ENCODE measurements at regions not wholly inside any gene's neighbourhood (a gene's known extent, or its start where the extent isn't known, plus 50 kb on each side); places are given as distances from the start of the nearest gene placed in this dataset.

DNA sequence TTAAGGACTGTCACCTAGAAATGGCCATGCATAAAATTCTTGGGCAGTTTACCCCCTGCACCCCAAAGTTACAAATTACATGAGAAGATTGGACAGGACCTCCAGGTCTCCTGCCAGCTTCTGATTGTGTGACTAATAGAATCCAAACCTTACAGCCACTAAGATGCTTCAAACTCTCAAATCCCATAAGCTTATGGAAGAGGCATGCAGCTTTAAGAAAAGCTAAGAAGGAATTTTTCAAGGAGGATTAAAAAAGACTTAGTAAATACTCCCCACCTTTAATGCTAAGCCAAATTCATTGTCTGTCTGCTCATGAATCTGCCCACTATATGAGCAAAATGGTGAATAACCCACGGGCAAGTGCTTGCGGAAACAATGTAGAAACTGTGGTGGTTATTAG, 86.3 kb downstream of the MAIP1 start:
- H3K27me3 ChIP-seq (ENCODE audit: control insufficient read depth, low read length) = no peaks in the 10 kb centered on the region
- no peaks in the 10 kb centered on the region for H3K36me3 ChIP-seq (ENCODE audit: control insufficient read depth, low read length)
- H3F3A ChIP-seq (ENCODE audit: control insufficient read depth, insufficient read depth) = no peaks in the 10 kb centered on the region
- no peak overlapping the region for H3K27ac ChIP-seq (ENCODE audit: low read depth, low read length)
- H4K20me1 ChIP-seq (ENCODE audit: control insufficient read depth, insufficient read depth, low read depth, low read length) = no peaks in the 10 kb centered on the region
- H3K4me1 ChIP-seq (ENCODE audit: control insufficient read depth, low read length) = no peaks in the 10 kb centered on the region
- no peaks in the 10 kb centered on the region for H3K79me2 ChIP-seq (ENCODE audit: control insufficient read depth, low read length)
- TF ChIP-seq, protein P1, sequence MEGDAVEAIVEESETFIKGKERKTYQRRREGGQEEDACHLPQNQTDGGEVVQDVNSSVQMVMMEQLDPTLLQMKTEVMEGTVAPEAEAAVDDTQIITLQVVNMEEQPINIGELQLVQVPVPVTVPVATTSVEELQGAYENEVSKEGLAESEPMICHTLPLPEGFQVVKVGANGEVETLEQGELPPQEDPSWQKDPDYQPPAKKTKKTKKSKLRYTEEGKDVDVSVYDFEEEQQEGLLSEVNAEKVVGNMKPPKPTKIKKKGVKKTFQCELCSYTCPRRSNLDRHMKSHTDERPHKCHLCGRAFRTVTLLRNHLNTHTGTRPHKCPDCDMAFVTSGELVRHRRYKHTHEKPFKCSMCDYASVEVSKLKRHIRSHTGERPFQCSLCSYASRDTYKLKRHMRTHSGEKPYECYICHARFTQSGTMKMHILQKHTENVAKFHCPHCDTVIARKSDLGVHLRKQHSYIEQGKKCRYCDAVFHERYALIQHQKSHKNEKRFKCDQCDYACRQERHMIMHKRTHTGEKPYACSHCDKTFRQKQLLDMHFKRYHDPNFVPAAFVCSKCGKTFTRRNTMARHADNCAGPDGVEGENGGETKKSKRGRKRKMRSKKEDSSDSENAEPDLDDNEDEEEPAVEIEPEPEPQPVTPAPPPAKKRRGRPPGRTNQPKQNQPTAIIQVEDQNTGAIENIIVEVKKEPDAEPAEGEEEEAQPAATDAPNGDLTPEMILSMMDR (IDR thresholded peaks at IDR 0.05; ENCODE audit: low read depth, low read length, poor library complexity, severe bottlenecking) = no peak
- TF ChIP-seq EZH2phosphoT487 (IDR thresholded peaks at IDR 0.05; ENCODE audit: borderline replicate concordance, low read length) = no peak
- no peak overlapping the region for H3K4me2 ChIP-seq (ENCODE audit: low read length)
- no peak overlapping the region for H3K4me3 ChIP-seq (ENCODE audit: low read length)
- H3K9me3 ChIP-seq (ENCODE audit: control insufficient read depth, insufficient read depth, low read length) = peaks cover 7% of the 10 kb centered on the region; the same call in 1 of the 2 replicates
- no peaks in the 10 kb centered on the region for H3K9me2 ChIP-seq (replicated peaks; ENCODE audit: control insufficient read depth, low read length)

DNA sequence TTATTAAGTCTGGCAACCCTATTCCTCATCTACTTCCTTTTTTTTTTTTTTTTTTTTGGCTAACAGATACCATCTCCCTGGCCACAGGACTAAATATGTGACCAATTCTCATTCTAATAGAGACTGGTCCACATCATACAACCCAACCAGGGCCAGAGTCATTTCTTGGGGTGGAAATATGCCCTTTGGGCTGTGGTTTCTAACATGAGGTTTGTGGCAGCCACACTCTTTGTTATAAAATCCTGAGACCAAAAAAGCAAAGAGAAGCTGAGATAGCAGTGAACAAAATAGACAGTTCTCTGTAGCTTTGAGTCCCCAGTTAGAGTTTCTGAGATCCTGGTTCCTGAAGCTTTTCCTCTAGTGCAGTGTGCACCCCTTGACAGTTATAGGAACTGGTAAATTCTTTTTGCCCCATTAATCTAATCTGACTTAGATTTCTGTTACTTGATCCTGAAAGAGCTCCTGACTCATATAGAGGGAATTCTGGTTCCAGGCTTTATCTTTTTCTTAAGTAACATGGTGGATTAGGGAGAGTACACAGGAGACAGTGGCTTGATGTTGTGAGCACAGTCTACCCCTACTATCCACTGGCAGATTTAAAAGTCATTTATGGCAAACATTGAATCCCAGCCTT, 86.8 kb downstream of the MAIP1 start:
- Histone ChIP-seq H3K4me1 (ENCODE audit: control insufficient read depth, low read length) (no peaks in the 10 kb centered on the region), H3K27me3 (ENCODE audit: control insufficient read depth, low read length) (no peaks in the 10 kb centered on the region), H4K20me1 (ENCODE audit: control insufficient read depth, insufficient read depth, low read depth, low read length) (no peaks in the 10 kb centered on the region), H3K36me3 (ENCODE audit: control insufficient read depth, low read length) (no peaks in the 10 kb centered on the region), H3K79me2 (ENCODE audit: control insufficient read depth, low read length) (no peaks in the 10 kb centered on the region), H3K4me3 (ENCODE audit: low read length) (no peak overlapping the region), H3K4me2 (ENCODE audit: low read length) (no peak overlapping the region), H3K9me3 (ENCODE audit: control insufficient read depth, insufficient read depth, low read length) (peaks cover 7% of the 10 kb centered on the region; the same call in 1 of the 2 replicates), H3K9me2 (replicated peaks; ENCODE audit: control insufficient read depth, low read length) (no peaks in the 10 kb centered on the region), H3K27ac (ENCODE audit: low read depth, low read length) (no peak overlapping the region), H3F3A (ENCODE audit: control insufficient read depth, insufficient read depth) (no peaks in the 10 kb centered on the region)
- TF ChIP-seq, protein P1 (IDR thresholded peaks at IDR 0.05; ENCODE audit: low read depth, low read length, poor library complexity, severe bottlenecking) = no peak
- no peak for TF ChIP-seq EZH2phosphoT487 (IDR thresholded peaks at IDR 0.05; ENCODE audit: borderline replicate concordance, low read length)

DNA sequence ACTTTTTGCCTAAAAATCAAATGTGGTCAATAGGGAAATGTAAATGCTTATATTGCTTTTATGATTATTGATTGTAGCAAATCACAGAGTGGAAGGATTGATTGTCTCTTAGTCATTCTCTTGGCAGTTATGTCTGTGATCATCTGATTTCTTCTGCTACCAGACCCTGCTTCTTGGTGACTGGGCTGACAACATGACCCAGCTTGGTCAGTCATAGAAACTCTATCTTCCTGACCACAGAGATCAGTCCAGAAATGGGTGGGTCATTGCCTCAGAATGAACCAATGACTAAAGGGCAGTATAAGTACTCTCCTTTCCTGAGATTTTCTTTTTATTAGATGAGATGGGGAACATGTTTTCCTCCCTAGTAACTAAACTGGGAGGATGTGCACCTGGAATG, 87.6 kb downstream of the MAIP1 start:
- Histone ChIP-seq H3K36me3 (ENCODE audit: control insufficient read depth, low read length) (no peaks in the 10 kb centered on the region), H3K4me1 (ENCODE audit: control insufficient read depth, low read length) (no peaks in the 10 kb centered on the region), H3F3A (ENCODE audit: control insufficient read depth, insufficient read depth) (no peaks in the 10 kb centered on the region), H3K79me2 (ENCODE audit: control insufficient read depth, low read length) (no peaks in the 10 kb centered on the region), H3K4me3 (ENCODE audit: low read length) (no peak overlapping the region), H3K27me3 (ENCODE audit: control insufficient read depth, low read length) (no peaks in the 10 kb centered on the region), H3K27ac (ENCODE audit: low read depth, low read length) (no peak overlapping the region), H3K9me2 (replicated peaks; ENCODE audit: control insufficient read depth, low read length) (no peaks in the 10 kb centered on the region), H4K20me1 (ENCODE audit: control insufficient read depth, insufficient read depth, low read depth, low read length) (no peaks in the 10 kb centered on the region), H3K9me3 (ENCODE audit: control insufficient read depth, insufficient read depth, low read length) (peaks cover 7% of the 10 kb centered on the region; the same call in 1 of the 2 replicates), H3K4me2 (ENCODE audit: low read length) (no peak overlapping the region)
- TF ChIP-seq, protein P1 (IDR thresholded peaks at IDR 0.05; ENCODE audit: low read depth, low read length, poor library complexity, severe bottlenecking) = no peak
- TF ChIP-seq EZH2phosphoT487 (IDR thresholded peaks at IDR 0.05; ENCODE audit: borderline replicate concordance, low read length) = no peak

Data from DOHH2 (cell line).